PC-9 (cell line): ENCODE measurements at regions not wholly inside any gene's neighbourhood (a gene's known extent, or its start where the extent isn't known, plus 50 kb on each side); places are given as distances from the start of the nearest gene placed in this dataset.
"Not testable (repeated sequence)": the region's sequence is repeated elsewhere in the genome, so short reads cannot be mapped to it uniquely, and the experiment has no call there.

ENCODE experiments used
- BruUV-seq: library from RNA; stranded (reverse); fragments of 400-500 nt; replicated peaks from 2 replicates; lab custom pipeline; 2021; lab: Mats Ljungman, UMichigan
- CTCF ChIA-PET: fragments of 300-600 bp; sonication (Branson Sonifier 250); formaldehyde crosslinking; loops from one replicate; lab custom pipeline; 2022; ENCODE audit warnings: antibody characterized with exemption; lab: Charles Lee
- POLR2A ChIA-PET: fragments of 300-600 bp; sonication (Branson Sonifier 250); formaldehyde crosslinking; loops from one replicate; lab custom pipeline; 2022; ENCODE audit warnings: antibody characterized with exemption; ENCODE audit not compliant: unreplicated experiment; lab: Charles Lee
- DNase-seq, 2 experiments: peaks; one replicate each; pipeline versions ENCODE4 v3.0.0 to v3.0.0-alpha.2; 2015 to 2022; ENCODE audit warnings: mixed read lengths in 1 of 2
- H2AFZ ChIP-seq: fragments of 200-600 bp; sonication (generic); 2 replicates; pipeline ENCODE4 v1.8.1; 2017; ENCODE audit warnings: antibody characterized with exemption
- H3F3A ChIP-seq: fragments of 200-600 bp; sonication (generic); 2 replicates; pipeline ENCODE4 v1.8.1; 2017; ENCODE audit warnings: antibody characterized with exemption, mild to moderate bottlenecking, low read depth; ENCODE audit not compliant: insufficient read depth
- H3K27ac ChIP-seq: fragments of 200-600 bp; sonication (generic); 2 replicates; pipeline ENCODE4 v1.6.1; 2016; ENCODE audit warnings: mixed run types
- H3K27me3 ChIP-seq: fragments of 200-600 bp; sonication (generic); 2 replicates; pipeline ENCODE4 v1.6.1; 2016; ENCODE audit warnings: low read depth, mixed run types; ENCODE audit not compliant: insufficient read depth
- H3K36me3 ChIP-seq: fragments of 200-600 bp; sonication (generic); 2 replicates; pipeline ENCODE4 v1.6.1; 2016; ENCODE audit warnings: low read depth, mixed run types
- H3K4me1 ChIP-seq: fragments of 200-600 bp; sonication (generic); replicated peaks from 2 replicates; pipeline ENCODE4 v1.6.1; 2016; ENCODE audit warnings: mixed run types; ENCODE audit not compliant: insufficient read depth
- H3K4me2 ChIP-seq: fragments of 200-600 bp; sonication (generic); 2 replicates; pipeline ENCODE4 v1.6.1; 2017; ENCODE audit warnings: mixed run types
- H3K4me3 ChIP-seq: fragments of 200-600 bp; sonication (generic); 2 replicates; pipeline ENCODE4 v1.6.1; 2016; ENCODE audit warnings: mixed run types
- H3K79me2 ChIP-seq: fragments of 200-600 bp; sonication (generic); 2 replicates; pipeline ENCODE4 v1.6.1; 2017; ENCODE audit warnings: low read depth, mixed run types
- H3K9me2 ChIP-seq: fragments of 200-600 bp; sonication (generic); 2 replicates; pipeline ENCODE4 v1.8.1; 2017; ENCODE audit warnings: mild to moderate bottlenecking; ENCODE audit not compliant: insufficient read depth
- H3K9me3 ChIP-seq: fragments of 200-600 bp; sonication (generic); 2 replicates; pipeline ENCODE4 v1.8.1; 2016; ENCODE audit warnings: low read depth; ENCODE audit not compliant: insufficient read depth
- H4K20me1 ChIP-seq: fragments of 200-600 bp; sonication (generic); 2 replicates; pipeline ENCODE4 v1.8.1; 2017; ENCODE audit not compliant: insufficient read depth
- EZH2 ChIP-seq: fragments of 200-600 bp; sonication (generic); IDR thresholded peaks from 2 replicates; pipeline ENCODE4 v1.8.0; 2017; ENCODE audit warnings: antibody characterized with exemption, low read depth
- intact Hi-C: fragments of 100-400 bp; cut with micrococcal nuclease; formaldehyde crosslinking; loops from one replicate; pipeline ENCODE4 v1.10.0; 2022; ENCODE audit not compliant: unreplicated experiment
- TF ChIP-seq, protein P1 (sequence below): fragments of 200-600 bp; sonication (generic); conservative IDR thresholded peaks from 2 replicates; pipeline ENCODE4 v1.6.1; 2017; ENCODE audit warnings: mixed run types, antibody characterized with exemption, mild to moderate bottlenecking, moderate library complexity

DNA sequence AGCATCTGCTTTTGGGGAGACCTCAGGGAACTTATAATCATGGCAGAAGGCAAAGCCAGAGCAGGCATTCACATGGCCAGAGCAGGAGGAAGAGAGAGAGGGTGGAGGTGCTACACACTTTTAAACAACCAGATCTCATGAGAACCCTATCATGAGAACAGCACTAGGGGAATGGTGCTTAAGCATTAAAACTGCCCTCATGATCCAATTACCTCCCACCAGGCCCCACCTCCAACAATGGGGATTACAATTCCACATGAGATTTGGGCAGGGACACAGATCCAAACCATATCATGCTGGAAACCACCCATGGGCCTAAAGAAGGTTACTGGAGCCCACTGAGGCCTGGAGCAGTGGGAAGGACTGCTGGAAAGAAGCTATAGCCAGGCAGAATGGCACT is 66.9 kb upstream of the CHST1 start:
- TF ChIP-seq, protein P1, sequence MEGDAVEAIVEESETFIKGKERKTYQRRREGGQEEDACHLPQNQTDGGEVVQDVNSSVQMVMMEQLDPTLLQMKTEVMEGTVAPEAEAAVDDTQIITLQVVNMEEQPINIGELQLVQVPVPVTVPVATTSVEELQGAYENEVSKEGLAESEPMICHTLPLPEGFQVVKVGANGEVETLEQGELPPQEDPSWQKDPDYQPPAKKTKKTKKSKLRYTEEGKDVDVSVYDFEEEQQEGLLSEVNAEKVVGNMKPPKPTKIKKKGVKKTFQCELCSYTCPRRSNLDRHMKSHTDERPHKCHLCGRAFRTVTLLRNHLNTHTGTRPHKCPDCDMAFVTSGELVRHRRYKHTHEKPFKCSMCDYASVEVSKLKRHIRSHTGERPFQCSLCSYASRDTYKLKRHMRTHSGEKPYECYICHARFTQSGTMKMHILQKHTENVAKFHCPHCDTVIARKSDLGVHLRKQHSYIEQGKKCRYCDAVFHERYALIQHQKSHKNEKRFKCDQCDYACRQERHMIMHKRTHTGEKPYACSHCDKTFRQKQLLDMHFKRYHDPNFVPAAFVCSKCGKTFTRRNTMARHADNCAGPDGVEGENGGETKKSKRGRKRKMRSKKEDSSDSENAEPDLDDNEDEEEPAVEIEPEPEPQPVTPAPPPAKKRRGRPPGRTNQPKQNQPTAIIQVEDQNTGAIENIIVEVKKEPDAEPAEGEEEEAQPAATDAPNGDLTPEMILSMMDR: no peak
- no peak for TF ChIP-seq EZH2
- no peaks in the 10 kb centered on the region for H4K20me1 ChIP-seq
- intact Hi-C loops: no loop called here
- ChIA-PET CTCF (no interaction called here), POLR2A (no interaction called here)
- H2AFZ ChIP-seq: no peak overlapping the region
- H3K9me2 ChIP-seq: no peaks in the 10 kb centered on the region
- H3K36me3 ChIP-seq: no peaks in the 10 kb centered on the region
- DNase-seq: no peak
- no peak overlapping the region for H3K4me3 ChIP-seq
- peaks cover 4% of the 10 kb centered on the region; the same call in 1 of the 2 replicates for H3K9me3 ChIP-seq
- H3F3A ChIP-seq: no peaks in the 10 kb centered on the region
- no peaks in the 10 kb centered on the region for H3K79me2 ChIP-seq
- no peak overlapping the region for H3K27ac ChIP-seq
- no peaks in the 10 kb centered on the region for H3K4me1 ChIP-seq
- H3K4me2 ChIP-seq: no peak overlapping the region
- BruUV-seq: no TSS peak
- peaks cover 72% of the 10 kb centered on the region for H3K27me3 ChIP-seq

GRCh38 chr11:45731171-45731570 is 65.7 kb upstream of the CHST1 start:
- H3K4me3 ChIP-seq, BruUV-seq, POLR2A ChIA-PET, H2AFZ ChIP-seq, intact Hi-C loops, H3K27ac ChIP-seq, H3K4me2 ChIP-seq, H3F3A ChIP-seq, H3K4me1 ChIP-seq, H3K79me2 ChIP-seq, H4K20me1 ChIP-seq, H3K36me3 ChIP-seq, H3K9me3 ChIP-seq, H3K9me2 ChIP-seq, DNase-seq: not testable (repeated sequence)
- H3K27me3 ChIP-seq: peaks cover 84% of the 10 kb centered on the region
- CTCF ChIA-PET: interaction anchor here (0.5 kb wide), 1 partner anchor 13 kb away, joined by 7 read pairs; no protein-coding TSS in a partner anchor

- Histone ChIP-seq H3K4me1 (no peaks in the 10 kb centered on the region), H3K4me3 (no peak overlapping the region), H3K27me3 (peaks cover 86% of the 10 kb centered on the region), H3K9me2 (no peaks in the 10 kb centered on the region), H3K27ac (no peak overlapping the region), H3K79me2 (no peaks in the 10 kb centered on the region), H3F3A (no peaks in the 10 kb centered on the region), H3K9me3 (no peaks in the 10 kb centered on the region), H4K20me1 (no peaks in the 10 kb centered on the region), H3K4me2 (no peak overlapping the region), H2AFZ (no peak overlapping the region), H3K36me3 (no peaks in the 10 kb centered on the region)
- CTCF ChIA-PET: no interaction called here
- DNase-seq: no peak
- no peak for TF ChIP-seq EZH2
- TF ChIP-seq, protein P1: no peak
- intact Hi-C loops: no loop called here
- no TSS peak for BruUV-seq
- POLR2A ChIA-PET: no interaction called here
These were observed 64.6 kb upstream of the CHST1 start for GRCh38 chr11:45730014-45730413.

DNA sequence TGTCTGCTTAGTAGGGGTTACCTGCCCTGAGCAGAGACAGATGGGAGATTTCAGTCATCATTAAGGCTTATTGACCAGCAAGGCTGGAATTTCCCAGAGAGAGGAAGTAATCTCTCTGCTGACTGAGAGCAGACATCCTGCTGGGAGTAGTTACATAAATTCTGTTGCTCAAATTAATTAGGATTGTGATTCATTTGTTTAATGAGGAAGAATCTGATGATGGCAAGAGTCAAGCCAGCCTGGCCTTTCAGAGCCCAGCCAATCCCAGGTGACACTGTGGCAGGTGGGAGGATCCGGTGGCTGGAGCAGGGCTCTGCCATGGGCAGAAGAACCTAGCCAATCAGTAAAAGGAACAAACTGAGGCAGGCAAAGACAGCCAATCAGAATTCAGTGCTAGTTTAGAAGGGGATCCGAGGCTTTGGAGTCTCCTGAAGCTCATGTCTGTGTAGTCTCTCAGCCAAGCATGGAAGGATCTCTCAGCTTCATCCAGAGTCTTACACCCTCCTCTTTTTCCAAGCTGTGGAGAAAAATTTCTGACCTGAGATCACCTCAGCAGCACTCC is 61.2 kb upstream of the CHST1 start:
- H3F3A ChIP-seq: no peaks in the 10 kb centered on the region

More for the DNA sequence above, 61.2 kb upstream of the CHST1 start:
- H3K79me2 ChIP-seq: no peaks in the 10 kb centered on the region
- no peaks in the 10 kb centered on the region for H3K36me3 ChIP-seq
- intact Hi-C loops: no loop called here
- H2AFZ ChIP-seq: no peak overlapping the region
- no peaks in the 10 kb centered on the region for H4K20me1 ChIP-seq
- peaks cover 97% of the 10 kb centered on the region for H3K27me3 ChIP-seq
- POLR2A ChIA-PET: no interaction called here
- H3K9me3 ChIP-seq: no peaks in the 10 kb centered on the region
- no peaks in the 10 kb centered on the region for H3K9me2 ChIP-seq
- H3K4me1 ChIP-seq: no peaks in the 10 kb centered on the region
- no peak for TF ChIP-seq EZH2
- TF ChIP-seq, protein P1: no peak
- H3K27ac ChIP-seq: no peak overlapping the region
- CTCF ChIA-PET: no interaction called here
- H3K4me3 ChIP-seq: no peak overlapping the region
- DNase-seq: no peak
- no peak overlapping the region for H3K4me2 ChIP-seq
- BruUV-seq: no TSS peak
